GM12878 (cell line): ENCODE measurements at regions not wholly inside any gene's neighbourhood (a gene's known extent, or its start where the extent isn't known, plus 50 kb on each side); places are given as distances from the start of the nearest gene placed in this dataset.

Experiments used
- ATAC-seq: fragments of 200-7000 bp; cut with Tn5 transposase; 3 replicates; pipeline ENCODE4 v1.9.1; 2020; ENCODE audit warnings: mild to moderate bottlenecking, moderate library complexity
- BruUV-seq: library from RNA; stranded (reverse); fragments of 400-500 nt; replicated peaks from 2 replicates; lab custom pipeline; 2021; lab: Mats Ljungman, UMichigan
- CTCF ChIA-PET: fragments of 300-600 bp; sonication (Branson Sonifier 250); formaldehyde crosslinking; extraction: SDS; loops from one replicate; lab custom pipeline; 2021; ENCODE audit warnings: inconsistent platforms; lab: Yijun Ruan, JAX
- POLR2A ChIA-PET: fragments of 350-600 bp; formaldehyde crosslinking; extraction: SDS; loops from one replicate; lab custom pipeline; 2021; ENCODE audit warnings: inconsistent platforms; lab: Charles Lee
- RAD21 ChIA-PET: fragments of 300-600 bp; sonication (Branson Sonifier 250); formaldehyde crosslinking; loops from one replicate; lab custom pipeline; 2023; ENCODE audit warnings: antibody characterized with exemption; ENCODE audit not compliant: unreplicated experiment; lab: Charles Lee
- SMC1A ChIA-PET: fragments of 300-600 bp; sonication (Branson Sonifier 250); formaldehyde crosslinking; loops from one replicate; lab custom pipeline; 2023; ENCODE audit not compliant: unreplicated experiment, uncharacterized antibody; lab: Charles Lee
- DNase-seq: peaks from one replicate; pipeline ENCODE4 v3.0.0-alpha.2; 2011; ENCODE audit warnings: low read depth, low spot score
- FAIRE-seq: peaks from 3 replicates; lab custom pipeline; 2011; peaks lifted over from hg19 to GRCh38; lab: Jason Lieb, UNC
- H2AFZ ChIP-seq: 2 replicates; pipeline ENCODE4 v1.6.0; 2011; ENCODE audit warnings: low read depth, low read length, control low read depth; ENCODE audit not compliant: control insufficient read depth
- H3K27ac ChIP-seq: 2 replicates; pipeline ENCODE4 v1.5.1; 2011; ENCODE audit warnings: control low read depth; ENCODE audit not compliant: control insufficient read depth, insufficient read depth
- H3K27me3 ChIP-seq, 2 experiments: replicated peaks in 1 of 2; 2 replicates each; pipeline versions ENCODE4 v1.6.0 to v1.6.1; 2011; ENCODE audit warnings: low read length in 1 of 2; ENCODE audit not compliant: control insufficient read depth in 2 of 2, insufficient read depth in 2 of 2
- H3K36me3 ChIP-seq, 2 experiments: 2 replicates each; pipeline ENCODE4 v1.5.1; 2011; ENCODE audit warnings: low read length in 1 of 2; ENCODE audit not compliant: control insufficient read depth in 2 of 2, insufficient read depth in 2 of 2
- H3K4me1 ChIP-seq: 2 replicates; pipeline ENCODE4 v1.6.1; 2011; ENCODE audit warnings: mild to moderate bottlenecking, low read length, moderate library complexity, mixed read lengths; ENCODE audit not compliant: control insufficient read depth, insufficient read depth
- H3K4me2 ChIP-seq: 2 replicates; pipeline ENCODE4 v1.6.0; 2011; ENCODE audit warnings: control low read depth; ENCODE audit not compliant: control insufficient read depth, insufficient read depth
- H3K4me3 ChIP-seq: fragments of 200-600 bp; sonication (generic); 2 replicates; pipeline ENCODE4 v1.5.1; 2016
- H3K79me2 ChIP-seq: 2 replicates; pipeline ENCODE4 v1.6.0; 2011; ENCODE audit warnings: low read length; ENCODE audit not compliant: control insufficient read depth, insufficient read depth
- H3K9ac ChIP-seq: 2 replicates; pipeline ENCODE4 v1.8.0; 2011; ENCODE audit warnings: low read length, control low read depth, mixed read lengths; ENCODE audit not compliant: control insufficient read depth, insufficient read depth
- H3K9me3 ChIP-seq: replicated peaks from 3 replicates; pipeline ENCODE4 v1.5.1; 2011; ENCODE audit warnings: mild to moderate bottlenecking, low read length; ENCODE audit not compliant: control insufficient read depth, insufficient read depth
- H4K20me1 ChIP-seq: 2 replicates; pipeline ENCODE4 v1.6.0; 2011; ENCODE audit not compliant: control insufficient read depth, insufficient read depth
- BHLHE40 ChIP-seq, 2 experiments: fragments of 450-650 bp in 1 of 2; IDR thresholded peaks; 2 replicates each; pipeline ENCODE4 v1.6.1; 2011 to 2017; ENCODE audit warnings: low read depth in 2 of 2, borderline replicate concordance in 1 of 2, improper control_type of control experiment in 1 of 2, low read length in 1 of 2, mild to moderate bottlenecking in 1 of 2
- BRCA1 ChIP-seq: IDR thresholded peaks from 2 replicates; pipeline ENCODE4 v1.6.1; 2011; ENCODE audit warnings: low read depth, low read length, improper control_type of control experiment
- CEBPB ChIP-seq, 2 experiments: fragments of 150-350 bp in 1 of 2; IDR thresholded peaks; 2 replicates each; pipeline ENCODE4 v1.6.1; 2012 to 2014; ENCODE audit warnings: low read depth in 2 of 2, low read length in 2 of 2, borderline replicate concordance in 1 of 2, inconsistent platforms in 1 of 2
- CHD1 ChIP-seq: IDR thresholded peaks from 2 replicates; pipeline ENCODE4 v1.6.1; 2012; ENCODE audit warnings: low read depth, low read length, improper control_type of control experiment
- EED ChIP-seq: sonication (generic); IDR thresholded peaks from 2 replicates; pipeline ENCODE4 v1.6.1; 2016; ENCODE audit warnings: antibody characterized with exemption, low read depth
- HCFC1 ChIP-seq: fragments of 150-350 bp; IDR thresholded peaks from 2 replicates; pipeline ENCODE4 v1.6.1; 2014; ENCODE audit warnings: low read length
- IKZF2 ChIP-seq, 2 experiments: fragments of 450-650 bp; IDR thresholded peaks; 2 replicates each; pipeline ENCODE4 v1.6.1; 2017; ENCODE audit warnings: mild to moderate bottlenecking in 2 of 2, moderate library complexity in 2 of 2
- MTA2 ChIP-seq: fragments of 450-650 bp; IDR thresholded peaks from 2 replicates; pipeline ENCODE4 v1.6.1; 2016; ENCODE audit warnings: low read depth, mild to moderate bottlenecking, moderate library complexity
- NR2F1 ChIP-seq: fragments of 450-650 bp; conservative IDR thresholded peaks from 2 replicates; pipeline ENCODE4 v1.6.1; 2017; ENCODE audit warnings: mild to moderate bottlenecking
- PKNOX1 ChIP-seq: fragments of 450-650 bp; IDR thresholded peaks from 2 replicates; pipeline ENCODE4 v1.6.1; 2016; ENCODE audit warnings: mild to moderate bottlenecking
- POLR2A ChIP-seq: IDR thresholded peaks from 2 replicates; pipeline ENCODE4 v1.6.1; 2011; ENCODE audit warnings: low read depth, mild to moderate bottlenecking, low read length
- RAD21 ChIP-seq: IDR thresholded peaks from 2 replicates; pipeline ENCODE4 v1.6.1; 2011; ENCODE audit warnings: mild to moderate bottlenecking, low read depth, low read length, moderate library complexity; ENCODE audit not compliant: insufficient read depth
- SUZ12 ChIP-seq: fragments of 200-600 bp; sonication (generic); IDR thresholded peaks from one replicate; pipeline ENCODE4 v1.6.1; 2018; ENCODE audit warnings: antibody characterized with exemption, mild to moderate bottlenecking; ENCODE audit not compliant: unreplicated experiment
- TAF1 ChIP-seq: IDR thresholded peaks from 2 replicates; pipeline ENCODE4 v1.6.1; 2011; ENCODE audit warnings: mild to moderate bottlenecking, low read depth, low read length, borderline replicate concordance
- WRNIP1 ChIP-seq: IDR thresholded peaks from 2 replicates; pipeline ENCODE4 v1.6.1; 2011; ENCODE audit warnings: low read depth, low read length, improper control_type of control experiment, borderline replicate concordance
- ZBTB33 ChIP-seq: fragments of 450-650 bp; IDR thresholded peaks from 2 replicates; pipeline ENCODE4 v1.6.1; 2017; ENCODE audit warnings: mild to moderate bottlenecking
- ZNF207 ChIP-seq: fragments of 450-650 bp; IDR thresholded peaks from 2 replicates; pipeline ENCODE4 v1.6.1; 2014; ENCODE audit warnings: antibody characterized with exemption, mild to moderate bottlenecking, borderline replicate concordance
- ZNF274 ChIP-seq: IDR thresholded peaks from one replicate; pipeline ENCODE4 v1.8.0; 2011; ENCODE audit not compliant: insufficient read length, insufficient read depth
- WGBS: methylation state at CpG from one replicate; pipeline ENCODE4 v1.1.6; 2016; ENCODE audit warnings: low lambda C conversion rate; ENCODE audit not compliant: insufficient replicate concordance, insufficient coverage; ENCODE audit errors: missing lambda C conversion rate; 5-methylcytosine and 5-hydroxymethylcytosine counted together
- in situ Hi-C: fragments of 300-500 bp; cut with MboI; formaldehyde crosslinking; loops from 9 replicates; pipeline ENCODE4 v1.14.3; 2018; ENCODE audit warnings: mixed read lengths
- intact Hi-C: fragments of 100-400 bp; cut with micrococcal nuclease; formaldehyde crosslinking; loops from one replicate; pipeline ENCODE4 v1.14.2; 2022; ENCODE audit not compliant: unreplicated experiment

GRCh38 chr13:46480131-46480530 is 72.8 kb upstream of the LRCH1 start:
- H4K20me1 ChIP-seq: no peaks in the 10 kb centered on the region
- in situ Hi-C loops: no loop called here
- CTCF ChIA-PET: interaction anchor here (0.8 kb wide), 1 partner anchor 13 kb away, joined by 3 read pairs; no protein-coding TSS in a partner anchor
- TF ChIP-seq ZNF274: no peak
- TF ChIP-seq EED: no peak
- TF ChIP-seq, all 136 proteins: peak for 0
- Histone ChIP-seq H3K27ac (no peak overlapping the region), H3K79me2 (no peaks in the 10 kb centered on the region), H3K27me3 (no peaks in the 10 kb centered on the region), H3K36me3 (no peaks in the 10 kb centered on the region), H3K9ac (no peak overlapping the region), H2AFZ (no peak overlapping the region), H3K4me2 (no peak overlapping the region), H3K9me3 (peaks cover 10% of the 10 kb centered on the region; the same call in 2 of the 3 replicates), H3K4me3 (no peak overlapping the region), H3K4me1 (no peaks in the 10 kb centered on the region)
- BruUV-seq: no TSS peak
- RAD21 ChIA-PET: no interaction called here
- intact Hi-C loops: no loop called here
- ATAC-seq (no peak), DNase-seq (no peak), FAIRE-seq (no peak)
- SMC1A ChIA-PET: interaction anchor here (0.6 to 1.1 kb wide), 3 partner anchors 10 to 28 kb away, joined by 3 read pairs; no protein-coding TSS in a partner anchor
- POLR2A ChIA-PET: no interaction called here
- WGBS: 52% methylated on average over 5 of the region's 5 CpGs

- no peak overlapping the region for H3K4me3 ChIP-seq
- H3K36me3 ChIP-seq: no peaks in the 10 kb centered on the region
- no peaks in the 10 kb centered on the region for H3K27me3 ChIP-seq
- ATAC-seq (no peak), FAIRE-seq (no peak), DNase-seq (no peak)
- no peaks in the 10 kb centered on the region for H3K79me2 ChIP-seq
- ChIA-PET POLR2A (no interaction called here), CTCF (no interaction called here), SMC1A (interaction anchor here (0.6 to 1.1 kb wide), 3 partner anchors 10 to 28 kb away, joined by 3 read pairs; no protein-coding TSS in a partner anchor), RAD21 (no interaction called here)
- in situ Hi-C loops: no loop called here
- 13% methylated on average over 1 of the region's 1 CpG for WGBS
- H3K9me3 ChIP-seq: peaks cover 5% of the 10 kb centered on the region; the same call in 2 of the 3 replicates
- no peak overlapping the region for H3K27ac ChIP-seq
- H2AFZ ChIP-seq: no peak overlapping the region
- no peaks in the 10 kb centered on the region for H4K20me1 ChIP-seq
- intact Hi-C loops: no loop called here
- no peak overlapping the region for H3K9ac ChIP-seq
- no peak for TF ChIP-seq ZNF207
- TF ChIP-seq WRNIP1: no peak
- TF ChIP-seq SUZ12: no peak
- no peak for TF ChIP-seq CEBPB (IDR thresholded peaks at IDR 0.05; ENCODE audit: borderline replicate concordance in 1 of 2, low read depth in 2 of 2, low read length in 2 of 2)
- no peak for TF ChIP-seq MTA2
- TF ChIP-seq PKNOX1: no peak
- no peak for TF ChIP-seq CHD1
- TF ChIP-seq BRCA1: no peak
- no peak for TF ChIP-seq POLR2A
- TF ChIP-seq HCFC1: no peak
- no peak for TF ChIP-seq ZBTB33
- TF ChIP-seq NR2F1: no peak
- no peak for TF ChIP-seq IKZF2 (IDR thresholded peaks at IDR 0.05)
- no peak for TF ChIP-seq RAD21
- TF ChIP-seq BHLHE40 (IDR thresholded peaks at IDR 0.05; ENCODE audit: borderline replicate concordance in 1 of 2, low read depth in 2 of 2, low read length in 1 of 2): no peak
- TF ChIP-seq TAF1: no peak
- H3K4me2 ChIP-seq: no peak overlapping the region
- H3K4me1 ChIP-seq: no peaks in the 10 kb centered on the region
- BruUV-seq: no TSS peak
Observed at GRCh38 chr13:46479691-46480090, 73.3 kb upstream of the LRCH1 start.
